GM18873 (cell line): ENCODE measurements at regions not wholly inside any gene's neighbourhood (a gene's known extent, or its start where the extent isn't known, plus 50 kb on each side); places are given as distances from the start of the nearest gene placed in this dataset.

Source experiments
- ATAC-seq: cut with Tn5 transposase; IDR thresholded peaks from one replicate; pipeline ENCODE4 v1.9.1; 2021; ENCODE audit warnings: mild to moderate bottlenecking, moderate library complexity, moderate number of reproducible peaks; ENCODE audit not compliant: unreplicated experiment, low FRiP score

GRCh38 chr7:121810831-121811672 is 61.9 kb upstream of the PTPRZ1 start:
- ATAC-seq: no peak

GRCh38 chr7:121807078-121807477 is 65.9 kb upstream of the PTPRZ1 start:
- no peak for ATAC-seq

- no peak for ATAC-seq
Observed at GRCh38 chr7:121803039-121803438, 69.9 kb upstream of the PTPRZ1 start.

GRCh38 chr7:121800916-121801675 is 71.9 kb upstream of the PTPRZ1 start:
- no peak for ATAC-seq

GRCh38 chr7:121798896-121799295 is 74.1 kb upstream of the PTPRZ1 start:
- ATAC-seq: no peak

GRCh38 chr7:121798453-121798840 is 74.5 kb upstream of the PTPRZ1 start:
- ATAC-seq: no peak

- no peak for ATAC-seq
Observed at GRCh38 chr7:121797657-121798452, 75.1 kb upstream of the PTPRZ1 start.

- no peak for ATAC-seq
Observed at GRCh38 chr7:121796936-121797656, 75.9 kb upstream of the PTPRZ1 start.

GRCh38 chr7:121796381-121796780 is 76.6 kb upstream of the PTPRZ1 start:
- no peak for ATAC-seq

GRCh38 chr7:121795736-121796135 is 77.2 kb upstream of the PTPRZ1 start:
- ATAC-seq: no peak

- ATAC-seq: no peak
Observed at GRCh38 chr7:121793716-121794115, 79.2 kb upstream of the PTPRZ1 start.

- ATAC-seq: no peak
Observed at GRCh38 chr7:121777672-121778071, 95.3 kb upstream of the PTPRZ1 start.

- no peak for ATAC-seq
Observed at GRCh38 chr7:121774563-121774962, 98.4 kb upstream of the PTPRZ1 start.

GRCh38 chr7:121766676-121767075 is 106.3 kb upstream of the PTPRZ1 start:
- ATAC-seq: no peak

- no peak for ATAC-seq
Observed at GRCh38 chr7:121761399-121761798, 111.6 kb upstream of the PTPRZ1 start.

GRCh38 chr7:121755818-121756552 is 117.0 kb upstream of the PTPRZ1 start:
- ATAC-seq: no peak

- no peak for ATAC-seq
Observed at GRCh38 chr7:121755286-121755685, 117.7 kb upstream of the PTPRZ1 start.

- ATAC-seq: no peak
Observed at GRCh38 chr7:121753944-121754343, 119.0 kb upstream of the PTPRZ1 start.

GRCh38 chr7:121752706-121753105 is 120.3 kb upstream of the PTPRZ1 start:
- ATAC-seq: no peak

- no peak for ATAC-seq
Observed at GRCh38 chr7:121748546-121748945, 124.4 kb upstream of the PTPRZ1 start.
